NB4 (cell line): ENCODE measurements at regions not wholly inside any gene's neighbourhood (a gene's known extent, or its start where the extent isn't known, plus 50 kb on each side); places are given as distances from the start of the nearest gene placed in this dataset.

ENCODE experiments used
- DNase-seq: peaks from one replicate; pipeline ENCODE4 v3.0.0; 2010; ENCODE audit warnings: low read depth
- H3K4me3 ChIP-seq: one replicate; pipeline ENCODE4 v1.5.1; 2011; ENCODE audit warnings: mild to moderate bottlenecking, low read depth, low read length, moderate library complexity
- MYC ChIP-seq: IDR thresholded peaks from 2 replicates; pipeline ENCODE4 v1.6.1; 2011; ENCODE audit warnings: low read depth, low read length
- POLR2A ChIP-seq: IDR thresholded peaks from 2 replicates; pipeline ENCODE4 v1.6.1; 2011; ENCODE audit warnings: mild to moderate bottlenecking; ENCODE audit not compliant: insufficient read length; ENCODE audit errors: extremely low read depth
- TF ChIP-seq, protein P1 (sequence below): IDR thresholded peaks from one replicate; pipeline ENCODE4 v1.5.1; 2012; ENCODE audit warnings: low read depth, low read length
- TF ChIP-seq, protein P2 (sequence below): IDR thresholded peaks from 2 replicates; pipeline ENCODE4 v1.6.1; 2011; ENCODE audit warnings: low read depth, low read length

DNA sequence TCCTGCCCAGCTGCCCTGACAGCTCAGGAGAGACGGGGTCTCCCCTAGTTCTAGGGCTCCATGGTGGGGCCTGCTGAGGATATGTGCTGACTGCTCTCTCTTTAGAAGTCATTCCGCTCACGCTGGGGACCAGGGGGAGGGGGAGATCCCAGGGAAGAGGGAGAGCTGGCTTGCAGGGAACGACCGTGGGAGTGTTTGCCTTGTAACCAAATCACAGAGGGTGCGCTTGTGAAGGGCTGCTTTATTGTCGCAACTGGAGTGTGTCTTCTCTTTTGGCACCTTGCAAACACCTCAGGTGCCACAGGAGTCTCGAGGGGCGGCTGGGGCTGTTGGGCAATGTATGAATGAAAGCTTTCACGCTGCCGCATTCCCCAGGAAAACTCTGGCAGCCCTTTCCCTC, 531.3 kb upstream of the MKI67 start:
- H3K4me3 ChIP-seq: no peak overlapping the region
- TF ChIP-seq POLR2A (no peak), MYC (no peak)
- TF ChIP-seq, protein P1, sequence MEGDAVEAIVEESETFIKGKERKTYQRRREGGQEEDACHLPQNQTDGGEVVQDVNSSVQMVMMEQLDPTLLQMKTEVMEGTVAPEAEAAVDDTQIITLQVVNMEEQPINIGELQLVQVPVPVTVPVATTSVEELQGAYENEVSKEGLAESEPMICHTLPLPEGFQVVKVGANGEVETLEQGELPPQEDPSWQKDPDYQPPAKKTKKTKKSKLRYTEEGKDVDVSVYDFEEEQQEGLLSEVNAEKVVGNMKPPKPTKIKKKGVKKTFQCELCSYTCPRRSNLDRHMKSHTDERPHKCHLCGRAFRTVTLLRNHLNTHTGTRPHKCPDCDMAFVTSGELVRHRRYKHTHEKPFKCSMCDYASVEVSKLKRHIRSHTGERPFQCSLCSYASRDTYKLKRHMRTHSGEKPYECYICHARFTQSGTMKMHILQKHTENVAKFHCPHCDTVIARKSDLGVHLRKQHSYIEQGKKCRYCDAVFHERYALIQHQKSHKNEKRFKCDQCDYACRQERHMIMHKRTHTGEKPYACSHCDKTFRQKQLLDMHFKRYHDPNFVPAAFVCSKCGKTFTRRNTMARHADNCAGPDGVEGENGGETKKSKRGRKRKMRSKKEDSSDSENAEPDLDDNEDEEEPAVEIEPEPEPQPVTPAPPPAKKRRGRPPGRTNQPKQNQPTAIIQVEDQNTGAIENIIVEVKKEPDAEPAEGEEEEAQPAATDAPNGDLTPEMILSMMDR: no peak
- TF ChIP-seq, protein P2, sequence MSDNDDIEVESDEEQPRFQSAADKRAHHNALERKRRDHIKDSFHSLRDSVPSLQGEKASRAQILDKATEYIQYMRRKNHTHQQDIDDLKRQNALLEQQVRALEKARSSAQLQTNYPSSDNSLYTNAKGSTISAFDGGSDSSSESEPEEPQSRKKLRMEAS: no peak

DNA sequence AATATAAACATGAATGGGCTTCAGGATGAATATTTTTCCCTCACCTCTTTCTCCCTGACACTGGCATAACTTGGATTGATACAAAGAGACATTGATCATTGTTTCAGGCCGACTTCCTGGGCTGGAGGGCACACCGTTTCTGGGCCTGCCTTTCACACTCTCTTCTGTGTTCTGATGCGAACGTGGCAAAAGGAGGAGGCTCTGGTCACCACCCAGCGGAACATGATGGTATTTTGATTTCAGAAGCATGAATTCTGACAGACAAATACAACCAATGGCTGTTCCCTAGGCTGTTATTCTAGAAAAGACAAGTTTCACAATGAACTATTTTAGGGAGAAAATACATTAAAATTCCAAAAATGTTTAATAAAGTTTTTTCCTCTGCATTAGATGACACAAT, 534.5 kb upstream of the MKI67 start:
- DNase-seq: no peak
- no peak for TF ChIP-seq MYC
- TF ChIP-seq, protein P1: no peak
- TF ChIP-seq, protein P2: no peak
- no peak for TF ChIP-seq POLR2A

More for the DNA sequence above, 531.3 kb upstream of the MKI67 start:
- no peak for DNase-seq

DNA sequence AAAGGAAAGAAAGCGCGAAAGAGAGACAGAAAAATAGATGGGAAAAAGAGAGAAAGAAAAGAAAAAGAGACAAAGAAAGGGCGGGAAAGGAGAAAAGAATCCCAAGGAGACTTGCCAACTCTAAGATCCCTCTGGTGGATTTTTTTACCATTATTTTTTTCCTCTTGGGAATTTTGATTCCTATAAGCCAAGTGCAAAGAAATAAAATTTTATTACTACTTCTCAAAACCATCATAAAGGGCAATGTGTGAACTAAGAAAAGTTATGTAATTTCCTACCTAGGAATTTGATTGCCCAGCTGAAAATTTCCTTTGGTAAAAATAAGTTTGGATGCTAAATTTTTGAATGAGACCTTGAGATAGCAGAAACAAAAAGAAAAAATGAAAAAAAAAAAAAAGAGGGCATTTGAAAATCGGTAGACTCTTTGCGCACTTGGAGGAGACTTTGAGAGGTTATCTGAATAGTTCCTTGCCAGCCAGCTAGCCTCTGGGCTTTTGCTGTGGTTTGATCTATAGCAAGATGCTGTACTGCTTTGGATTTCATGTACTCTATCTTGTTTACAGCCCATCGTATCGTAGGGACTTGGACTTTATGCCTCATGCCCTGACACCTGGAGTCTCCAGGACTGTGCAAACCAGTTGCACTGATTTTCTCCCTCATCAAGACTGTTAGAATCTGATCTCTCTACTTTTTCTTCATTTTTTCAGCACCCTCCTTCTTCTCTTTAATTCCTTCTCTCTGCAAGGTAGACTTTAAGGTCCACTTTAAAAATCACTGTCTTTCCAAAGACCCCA, 535.4 kb upstream of the MKI67 start:
- TF ChIP-seq, protein P2: no peak
- TF ChIP-seq POLR2A: no peak
- TF ChIP-seq, protein P1: no peak
- TF ChIP-seq MYC: no peak
- no peak for DNase-seq
- no peak overlapping the region for H3K4me3 ChIP-seq

More for the DNA sequence above, 534.5 kb upstream of the MKI67 start:
- H3K4me3 ChIP-seq: no peak overlapping the region

DNA sequence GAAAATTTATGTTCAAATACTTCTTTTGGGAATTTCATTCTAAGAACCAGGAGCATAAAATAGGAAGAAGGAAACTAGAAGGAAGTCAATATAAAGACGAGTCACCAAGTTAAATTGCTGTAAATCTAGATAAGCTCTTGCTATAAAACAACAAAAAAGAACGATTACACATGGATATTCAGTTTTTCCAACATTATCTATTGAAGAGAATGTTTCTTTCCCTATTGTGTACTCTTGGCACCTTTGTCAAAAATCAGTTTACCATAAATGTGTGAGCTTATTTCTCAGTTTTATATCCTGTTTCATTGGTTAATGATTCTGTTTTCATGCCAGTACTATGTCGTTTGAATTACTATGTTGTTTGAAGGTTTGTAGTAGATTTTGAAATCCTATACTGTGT, 536.3 kb upstream of the MKI67 start:
- no peak for DNase-seq
- no peak overlapping the region for H3K4me3 ChIP-seq
- TF ChIP-seq, protein P1: no peak
- TF ChIP-seq, protein P2: no peak
- TF ChIP-seq POLR2A: no peak
- TF ChIP-seq MYC: no peak

DNA sequence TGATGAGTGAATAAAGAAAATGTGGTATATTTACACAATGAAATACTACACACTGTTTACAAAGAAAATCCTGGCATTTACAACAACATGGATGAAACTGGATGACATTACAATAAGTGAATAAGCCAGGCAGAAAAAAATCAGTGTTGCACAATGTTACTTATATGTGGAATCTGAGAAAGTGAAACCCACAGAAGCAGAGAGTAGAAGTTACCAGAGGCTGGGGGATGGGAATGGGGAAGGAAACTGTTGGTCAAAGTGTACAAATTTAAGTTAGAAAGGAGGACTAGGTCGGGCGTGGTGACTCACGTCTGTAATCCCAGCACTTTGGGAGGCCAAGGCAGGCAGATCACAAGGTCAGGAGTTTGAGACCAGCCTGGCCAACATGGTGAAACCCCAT, 538.5 kb upstream of the MKI67 start:
- peak; percentile 22 for DNase-seq
- H3K4me3 ChIP-seq: no peak overlapping the region
- TF ChIP-seq, protein P2: no peak
- TF ChIP-seq, protein P1: no peak
- no peak for TF ChIP-seq POLR2A
- no peak for TF ChIP-seq MYC
